Stimulated activated CD4-positive, alpha-beta T cell treated with anti-CD3 and anti-CD28 coated beads, TNF-alpha, amount 100 ng/mL, for 24 hours (primary cell): ENCODE measurements at regions not wholly inside any gene's neighbourhood (a gene's known extent, or its start where the extent isn't known, plus 50 kb on each side); places are given as distances from the start of the nearest gene placed in this dataset.
"Not testable (repeated sequence)": the region's sequence is repeated elsewhere in the genome, so short reads cannot be mapped to it uniquely, and the experiment has no call there.

ENCODE experiments used
- DNase-seq, 3 experiments: peaks; one replicate each; pipeline ENCODE4 v3.0.0-alpha.2; 2020; ENCODE audit warnings: low read depth in 3 of 3

DNA sequence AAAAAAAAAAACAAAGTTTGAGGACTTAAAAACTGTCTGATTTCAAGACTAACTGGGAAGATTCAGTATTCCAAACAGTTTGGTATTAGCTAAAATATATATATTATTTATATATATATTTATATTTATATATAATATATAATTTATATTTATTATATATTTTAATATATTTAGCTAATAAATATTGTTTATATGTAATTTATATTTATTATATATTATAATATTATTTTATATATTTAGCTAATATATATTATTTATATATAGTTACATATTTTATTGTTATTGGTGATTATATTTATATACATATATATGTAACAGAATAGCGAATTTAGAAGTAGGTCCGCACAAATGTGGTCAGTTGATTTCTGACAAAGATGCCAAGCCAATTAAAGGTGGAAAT lies 480.2 kb upstream of the C1orf87 start:
- no peak for DNase-seq

DNA sequence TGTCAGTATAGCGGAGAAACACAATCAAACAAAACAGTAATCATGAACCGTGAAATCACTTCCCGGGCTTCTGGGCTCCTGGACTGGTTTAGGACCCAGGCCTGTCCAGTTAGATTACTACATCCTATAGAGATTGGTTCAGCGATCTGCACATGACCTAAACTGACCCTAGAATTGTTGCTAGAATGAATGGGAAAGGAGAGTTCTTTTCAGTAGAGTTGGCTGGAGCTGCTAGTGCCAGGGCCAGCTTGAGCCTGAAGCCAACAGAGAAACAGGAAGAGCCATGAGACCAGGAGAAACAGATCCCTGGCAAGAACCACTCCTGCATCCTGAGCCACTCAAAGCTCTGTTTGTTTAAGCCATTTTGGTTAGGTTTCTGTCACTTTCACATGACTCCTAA lies 474.3 kb upstream of the C1orf87 start:
- no peak for DNase-seq

DNA sequence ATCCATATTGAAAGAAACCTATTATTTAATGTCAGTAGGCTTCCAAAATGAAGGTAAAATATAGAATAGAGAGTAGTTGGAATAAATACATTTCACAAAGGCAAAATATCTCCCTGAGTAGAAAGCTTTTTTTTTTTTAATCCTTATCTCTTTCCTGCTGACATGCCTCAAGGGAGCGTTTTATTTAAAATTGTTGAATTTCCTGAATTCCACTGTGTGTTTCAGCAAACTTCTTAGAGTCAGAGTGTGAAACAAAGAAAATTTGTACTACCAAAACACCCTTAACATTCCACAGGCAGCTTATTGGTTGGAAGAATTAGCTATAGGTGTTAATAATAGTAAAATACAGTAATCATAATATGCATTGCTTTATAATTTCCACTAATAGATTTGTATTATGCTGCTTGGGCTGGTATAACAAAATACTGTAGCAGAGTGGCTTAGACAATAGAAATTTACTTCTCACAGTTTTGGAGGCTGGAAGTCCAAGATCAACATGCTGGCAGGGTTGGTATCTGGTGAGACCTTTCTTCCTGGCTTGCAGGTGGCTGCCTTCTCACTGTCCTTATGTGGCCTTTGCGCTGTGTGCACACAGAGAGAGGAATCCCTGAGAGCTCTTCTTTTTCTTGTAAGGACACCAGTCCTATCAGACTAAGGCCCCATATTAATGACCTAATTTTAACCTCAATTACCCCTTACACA lies 468.4 kb upstream of the C1orf87 start:
- DNase-seq = no peak

DNA sequence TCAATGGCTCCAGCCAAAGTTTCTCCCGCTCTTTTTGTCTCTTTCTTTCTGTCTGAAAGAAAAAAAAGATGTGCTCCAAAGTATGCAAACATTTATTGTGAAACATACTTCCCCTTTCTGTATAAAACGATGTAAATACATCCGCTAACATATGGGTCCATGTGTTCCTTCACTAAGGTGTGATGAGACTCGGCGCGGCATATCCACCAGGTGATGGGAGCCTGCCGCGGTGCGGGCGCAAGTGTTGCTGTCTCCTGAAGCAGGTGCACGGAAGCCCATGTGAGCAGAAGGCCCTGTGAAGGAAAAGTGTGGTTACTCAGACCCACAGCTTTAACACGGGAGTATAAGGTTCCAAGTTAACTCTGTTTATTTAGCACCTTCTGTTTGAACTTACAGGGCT lies 466.6 kb upstream of the C1orf87 start:
- DNase-seq = no peak

DNA sequence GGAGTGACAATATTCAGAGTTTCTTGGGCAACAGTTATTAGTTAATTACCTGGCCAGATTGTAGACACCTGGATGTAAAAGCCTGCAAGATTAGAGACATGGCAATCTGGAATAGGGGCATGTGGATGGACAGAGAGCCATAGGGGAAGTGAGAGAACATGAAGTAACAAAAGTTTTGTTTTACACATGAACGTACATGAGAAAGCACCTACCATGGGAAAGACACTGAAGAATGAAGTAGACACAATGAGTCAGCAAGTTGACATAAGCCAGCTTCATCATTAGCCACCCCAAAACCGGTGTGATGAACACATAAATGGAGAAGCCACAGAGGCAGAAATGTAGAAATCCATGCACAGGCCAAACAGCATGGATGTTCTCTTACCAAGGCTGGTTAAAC lies 462.1 kb upstream of the C1orf87 start:
- no peak for DNase-seq

DNA sequence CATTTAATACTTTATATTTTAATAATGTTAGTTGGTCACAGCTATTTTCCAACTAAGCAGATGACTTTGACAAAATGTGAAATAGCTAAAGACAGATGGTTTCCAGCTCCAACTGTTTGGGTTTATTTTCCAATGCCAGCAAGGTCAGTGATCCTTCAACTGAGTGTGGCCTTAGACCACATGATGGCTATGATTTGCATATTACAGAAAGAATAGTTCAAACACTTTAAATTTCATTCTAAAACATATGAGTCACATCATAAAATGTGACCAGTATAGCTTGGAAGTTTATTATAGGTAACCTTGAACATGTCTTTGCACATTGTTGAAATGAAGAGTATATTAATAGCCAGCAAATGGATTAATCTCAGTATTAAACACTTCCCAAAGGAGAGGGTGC lies 454.0 kb upstream of the C1orf87 start:
- no peak for DNase-seq

DNA sequence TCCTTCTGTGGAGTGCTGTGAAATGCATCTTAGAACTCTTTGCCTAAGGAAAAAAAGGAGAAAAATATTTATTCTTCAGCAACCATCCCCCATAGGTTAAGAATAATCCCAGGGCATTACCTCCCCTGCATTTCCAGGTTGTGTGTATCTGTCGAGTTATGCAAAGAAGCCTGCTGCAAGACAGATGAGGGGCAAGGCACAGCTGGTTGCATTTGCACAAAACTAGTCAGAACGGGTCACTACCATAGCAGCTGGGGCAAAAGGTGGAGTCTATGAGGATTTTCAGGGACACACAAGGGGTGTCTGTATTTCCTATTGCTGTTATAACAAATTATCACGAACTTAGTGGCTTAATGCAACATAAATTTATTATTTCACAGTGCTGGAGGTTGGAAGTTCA lies 443.4 kb upstream of the C1orf87 start:
- DNase-seq = no peak

DNA sequence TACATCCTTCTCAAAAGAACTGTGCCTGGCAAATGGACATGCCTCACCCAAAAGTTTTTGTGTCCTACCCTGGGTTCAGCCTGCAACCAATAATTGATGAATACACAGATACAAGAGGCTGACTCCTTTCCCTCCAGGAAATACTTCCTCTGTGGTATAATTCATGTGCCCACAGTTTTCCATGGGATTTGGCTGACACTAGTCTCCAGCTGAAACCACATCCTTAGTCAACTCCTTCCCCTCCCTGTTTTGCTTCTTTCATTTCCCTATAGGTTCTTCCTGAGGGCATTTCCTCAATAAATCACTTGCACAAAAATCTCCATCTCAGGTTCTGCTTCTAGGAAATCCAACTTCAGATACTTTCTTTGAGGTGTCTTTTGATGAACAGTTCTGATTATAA lies 436.6 kb upstream of the C1orf87 start:
- DNase-seq = no peak

DNA sequence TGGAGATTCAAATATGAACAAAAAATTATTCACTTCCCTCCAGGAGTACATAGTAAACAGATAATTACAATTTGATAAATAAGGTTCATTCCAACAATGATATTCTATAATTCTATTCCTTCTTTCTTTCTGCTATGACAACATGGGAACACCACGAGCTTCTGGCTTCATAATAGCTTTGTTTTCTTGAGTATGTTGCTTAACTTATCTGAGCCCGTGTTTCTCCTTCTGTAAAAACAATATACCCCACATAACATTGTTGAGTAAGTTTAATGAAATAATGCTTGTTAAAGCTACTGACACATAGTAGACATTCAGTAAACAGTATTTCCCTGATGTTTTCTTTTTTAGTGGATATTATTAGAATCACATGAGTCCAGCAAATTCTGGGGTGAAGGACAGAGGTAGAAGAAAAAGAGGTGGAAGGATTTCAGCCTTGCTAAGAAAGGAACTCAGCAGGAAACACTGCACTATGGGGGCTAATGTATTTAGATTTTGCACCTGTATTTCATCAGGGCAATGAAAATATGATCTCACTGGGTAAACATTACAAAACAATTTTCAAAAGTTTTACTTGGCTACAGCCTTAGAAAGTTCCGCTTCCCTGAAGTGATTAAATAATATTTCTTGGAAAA lies 430.8 kb upstream of the C1orf87 start:
- DNase-seq = no peak

DNA sequence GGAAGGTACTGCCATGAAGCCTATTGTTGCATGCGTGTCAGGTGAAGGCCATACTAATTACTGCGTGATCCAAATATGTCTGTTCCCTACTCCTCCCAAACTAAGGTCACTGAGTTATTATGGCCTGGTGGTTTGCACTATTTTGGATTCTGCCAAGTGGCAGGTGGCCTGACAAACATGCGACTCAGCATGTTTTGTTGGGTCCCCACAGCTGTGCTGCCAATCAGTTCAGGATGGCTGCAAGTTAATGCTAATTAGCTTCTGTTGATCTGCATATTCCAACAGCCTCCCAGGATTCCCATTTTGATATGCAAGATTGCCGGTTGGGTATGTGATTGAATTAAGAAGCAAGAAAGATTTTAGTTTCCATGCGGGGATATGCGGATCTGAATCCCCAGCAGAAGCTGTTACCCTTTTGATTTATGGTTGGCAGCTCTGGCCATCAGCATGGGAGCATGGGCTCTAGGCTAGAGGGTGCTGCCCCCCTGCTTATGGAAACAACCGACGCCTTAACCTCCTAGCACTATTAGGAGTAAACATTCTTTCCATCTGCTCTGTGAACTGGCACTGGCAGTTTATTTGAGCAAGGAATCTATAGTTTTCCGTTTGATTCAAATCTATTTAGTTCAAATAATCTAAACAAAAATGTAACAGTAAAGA lies 429.8 kb upstream of the C1orf87 start:
- DNase-seq = no peak

DNA sequence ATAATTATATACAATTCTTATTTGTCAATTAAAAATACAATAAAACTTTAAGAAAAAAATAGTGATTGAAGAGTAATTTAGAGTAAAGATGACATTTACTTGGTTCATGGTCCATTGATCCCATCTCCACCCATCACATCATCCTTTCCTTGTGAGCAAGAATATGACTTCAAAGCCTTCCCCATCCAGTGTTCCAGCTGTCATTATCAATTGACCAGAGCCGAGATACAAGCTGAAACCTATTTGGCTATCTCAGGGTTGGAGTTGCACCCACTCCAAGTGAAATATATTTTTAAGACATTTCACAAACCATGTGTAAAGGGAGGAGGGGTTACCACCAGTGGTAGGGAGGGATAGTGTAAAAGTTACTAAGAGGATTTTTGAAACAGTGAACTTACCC lies 428.9 kb upstream of the C1orf87 start:
- no peak for DNase-seq

DNA sequence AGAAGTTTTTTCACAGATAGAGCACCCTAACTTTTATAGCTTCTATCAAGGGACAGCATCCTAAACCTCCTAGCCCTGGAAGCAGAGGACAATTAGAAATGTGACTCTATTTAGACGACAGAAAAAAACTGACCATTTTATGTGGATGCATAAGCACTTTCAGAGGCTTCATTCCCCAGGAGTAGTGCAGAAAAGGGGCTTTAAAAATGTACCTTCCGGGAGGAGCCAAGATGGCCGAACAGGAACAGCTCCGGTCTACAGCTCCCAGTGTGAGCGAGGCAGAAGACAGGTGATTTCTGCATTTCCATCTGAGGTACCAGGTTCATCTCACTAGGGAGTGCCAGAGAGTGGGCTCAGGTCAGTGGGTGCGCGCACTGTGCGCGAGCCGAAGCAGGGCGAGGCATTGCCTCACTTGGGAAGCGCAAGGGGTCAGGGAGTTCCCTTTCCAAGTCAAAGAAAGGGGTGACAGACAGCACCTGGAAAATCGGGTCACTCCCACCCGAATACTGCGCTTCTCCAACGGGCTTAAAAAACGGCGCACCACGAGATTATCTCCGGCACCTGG lies 416.4 kb upstream of the C1orf87 start:
- not testable (repeated sequence) for DNase-seq

DNA sequence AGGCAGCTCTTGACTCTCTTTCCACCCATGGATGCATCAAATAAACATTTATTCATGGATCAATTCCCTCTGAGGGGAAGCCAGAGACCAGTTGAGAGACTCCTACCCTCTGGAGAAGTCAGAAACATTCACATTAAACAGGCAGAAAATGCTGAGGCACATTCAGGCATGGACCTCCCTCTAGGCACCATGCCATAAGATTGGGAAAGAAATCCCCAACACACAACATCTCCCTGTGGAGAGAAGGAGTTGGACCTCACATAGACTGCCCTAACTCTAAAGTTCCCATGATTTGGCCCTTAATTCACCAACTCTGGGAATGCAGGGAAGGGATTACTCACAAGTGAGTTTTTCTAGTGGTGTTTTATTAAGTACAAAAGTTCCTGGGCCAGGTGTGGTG lies 415.3 kb upstream of the C1orf87 start:
- no peak for DNase-seq

DNA sequence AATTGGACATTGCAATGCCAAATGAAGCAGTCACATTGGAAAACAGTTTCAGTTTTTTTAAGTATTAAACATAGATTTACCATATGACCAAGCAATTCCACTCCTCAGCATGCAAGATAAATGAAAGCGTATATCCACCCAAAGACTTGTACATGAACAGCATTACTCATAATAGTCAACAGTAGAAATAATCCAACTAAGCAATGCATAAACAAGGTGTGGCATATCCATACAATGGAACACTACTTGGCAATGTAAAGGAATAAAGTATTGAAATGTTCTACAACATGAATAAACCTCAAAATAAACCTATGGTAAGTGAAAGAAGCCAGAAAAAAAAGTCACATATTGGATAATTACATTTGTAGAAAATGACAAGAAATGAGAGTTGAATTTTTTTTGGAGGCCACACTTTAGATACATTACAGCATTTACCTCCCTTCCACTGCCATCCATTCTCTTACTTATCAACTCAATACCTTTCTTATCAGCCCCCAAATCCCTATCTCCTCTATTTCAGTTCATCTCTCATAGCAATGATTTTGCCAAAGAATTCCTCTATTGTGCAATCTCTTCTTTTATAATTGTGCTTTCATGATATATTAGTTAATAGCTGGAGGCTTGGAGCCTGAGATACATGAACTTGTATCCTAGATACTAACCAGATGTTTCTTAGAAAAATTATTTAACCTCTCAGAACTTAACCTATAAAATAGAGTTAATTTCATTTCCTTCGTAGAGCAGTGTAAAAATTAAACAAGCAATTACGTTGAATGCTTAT lies 414.2 kb upstream of the C1orf87 start:
- DNase-seq = no peak

DNA sequence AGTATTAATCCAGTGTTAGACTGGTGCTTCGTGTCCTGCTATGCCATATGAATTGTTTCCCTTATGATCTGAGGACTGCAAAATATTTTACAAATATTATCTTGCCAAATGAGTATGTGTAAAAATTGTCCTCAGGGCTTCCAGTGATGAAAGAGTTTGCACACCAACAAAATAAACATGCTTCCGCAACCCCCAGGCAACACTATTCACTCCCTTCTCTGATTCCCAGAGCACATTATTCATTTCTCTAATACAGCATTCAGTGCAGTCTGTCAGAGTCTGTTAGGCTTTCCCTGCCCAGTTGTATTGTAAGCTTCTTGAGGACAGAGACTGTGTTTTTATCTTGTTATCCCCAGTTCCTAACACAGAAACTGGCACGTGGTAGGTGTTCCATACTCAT lies 409.9 kb upstream of the C1orf87 start:
- no peak for DNase-seq

DNA sequence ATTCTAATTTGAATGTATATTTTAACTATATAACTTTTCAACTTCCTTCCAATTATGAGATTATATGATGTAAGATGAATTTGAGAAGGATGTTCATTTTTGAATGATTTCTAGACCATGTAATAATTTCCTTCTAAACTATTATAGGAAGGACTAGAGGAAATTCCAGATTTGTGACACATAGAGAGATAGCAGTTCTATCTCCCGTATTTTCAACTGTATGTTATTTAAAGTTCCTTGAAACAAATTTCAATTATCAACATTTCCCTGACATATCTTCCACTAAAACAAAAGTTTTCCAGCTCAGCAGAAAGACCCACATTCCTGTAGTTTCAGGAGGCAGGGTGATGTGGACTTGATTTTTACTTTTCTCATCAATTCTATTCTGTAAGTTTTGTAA lies 396.7 kb upstream of the C1orf87 start:
- DNase-seq = no peak

DNA sequence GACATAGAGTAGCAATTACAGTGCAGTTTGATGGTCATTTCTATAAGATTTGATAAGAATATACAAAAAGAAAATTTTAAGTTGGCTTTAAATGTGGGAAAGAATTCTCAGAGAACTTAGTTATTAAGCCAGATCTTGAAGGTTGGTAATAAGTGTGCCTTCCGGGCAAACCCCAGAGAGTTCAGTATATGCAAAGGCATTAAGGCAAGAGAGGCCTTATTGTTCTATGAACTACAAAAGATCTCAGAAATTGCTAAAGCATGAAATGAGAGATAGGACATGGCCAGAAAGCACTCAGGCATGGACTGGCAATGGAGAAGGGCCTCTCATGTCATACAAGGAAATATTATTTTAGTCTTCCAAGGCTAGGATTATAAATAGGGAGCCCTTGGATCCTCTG lies 390.2 kb upstream of the C1orf87 start:
- DNase-seq = no peak

DNA sequence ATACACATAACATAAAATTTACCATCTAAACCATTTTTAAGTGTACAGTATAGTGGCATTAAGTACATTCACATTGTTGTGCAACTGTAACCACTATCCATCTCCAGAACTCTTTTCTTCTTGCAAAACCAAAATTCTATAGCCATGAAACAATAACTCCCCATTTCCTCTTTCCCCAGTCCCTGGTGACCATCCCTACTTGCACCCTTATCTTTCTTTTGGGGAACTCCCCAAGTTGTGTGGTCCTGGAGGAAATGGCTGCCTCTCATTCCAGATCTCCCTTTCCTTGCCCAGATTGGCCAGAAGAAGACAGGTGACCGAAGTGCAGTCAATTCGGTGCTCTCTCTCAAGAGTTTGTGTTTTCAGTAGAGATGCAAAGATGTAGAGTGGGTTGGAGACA lies 389.6 kb upstream of the C1orf87 start:
- DNase-seq = no peak

DNA sequence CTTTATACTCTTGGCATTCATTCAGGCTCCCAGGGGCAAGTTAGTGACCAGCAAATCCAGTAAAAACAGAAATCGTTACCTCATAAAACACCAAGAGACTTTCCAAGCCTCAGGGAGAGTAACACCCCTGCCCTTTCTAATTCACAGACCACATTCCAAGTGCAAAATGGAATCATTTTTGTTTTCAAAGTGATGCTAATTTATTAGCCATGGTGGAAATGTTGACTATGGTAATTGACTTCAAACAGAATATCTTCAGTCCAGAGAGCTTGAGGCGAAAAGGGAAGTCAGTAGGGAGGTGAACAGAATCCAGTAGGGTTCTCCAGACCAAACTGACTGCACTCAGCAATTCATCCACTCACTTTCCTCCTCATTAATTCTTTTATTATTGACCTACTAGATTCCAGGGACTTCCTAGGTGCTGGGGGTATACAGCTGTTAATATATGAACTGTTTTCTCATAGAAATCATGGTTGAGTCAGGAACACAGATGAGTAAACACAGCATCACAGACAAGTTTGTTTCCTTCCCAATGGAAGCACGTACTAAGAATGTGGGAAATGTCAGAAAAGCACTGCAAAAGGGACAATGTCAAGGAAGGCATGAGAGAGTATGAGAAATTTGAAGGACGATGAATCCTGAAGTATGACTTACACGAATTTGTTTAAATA lies 388.5 kb upstream of the C1orf87 start:
- DNase-seq = no peak

DNA sequence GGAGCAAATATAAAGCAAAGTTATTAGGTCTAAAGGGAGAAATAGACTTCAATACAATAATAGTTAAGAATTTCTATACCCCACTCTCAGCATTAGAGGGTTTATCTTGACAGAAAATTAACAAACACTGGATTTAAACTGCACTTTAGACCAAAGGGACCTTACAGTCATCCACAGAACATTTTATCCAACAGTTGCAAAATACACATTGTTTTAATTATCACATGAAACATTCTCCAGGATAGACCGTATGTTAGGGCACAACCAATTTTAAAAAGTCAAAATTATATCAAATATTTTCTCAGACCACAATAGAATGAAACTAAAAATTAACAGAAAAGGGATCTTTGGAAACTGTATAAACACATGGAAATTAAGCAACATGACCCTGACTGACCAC lies 384.5 kb upstream of the C1orf87 start:
- DNase-seq = no peak

DNA sequence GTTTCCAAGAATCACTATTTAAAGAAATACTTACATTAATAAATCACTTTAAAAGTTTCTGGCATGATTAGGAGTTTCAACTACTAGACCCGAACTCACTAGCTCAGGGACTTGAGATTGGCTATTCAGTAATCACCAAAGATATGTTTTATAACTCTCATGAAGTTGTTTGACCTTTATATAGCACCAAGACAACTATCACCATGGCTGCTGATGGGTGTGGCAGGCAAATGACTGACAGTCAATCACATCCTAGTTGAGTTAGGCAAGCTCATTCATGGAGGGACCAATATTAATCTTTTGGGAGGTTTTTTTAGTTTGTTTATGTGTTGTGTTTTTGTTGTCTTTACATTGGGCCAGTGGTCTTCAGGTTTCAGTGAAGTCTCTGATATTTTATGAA lies 376.3 kb upstream of the C1orf87 start:
- DNase-seq = no peak

DNA sequence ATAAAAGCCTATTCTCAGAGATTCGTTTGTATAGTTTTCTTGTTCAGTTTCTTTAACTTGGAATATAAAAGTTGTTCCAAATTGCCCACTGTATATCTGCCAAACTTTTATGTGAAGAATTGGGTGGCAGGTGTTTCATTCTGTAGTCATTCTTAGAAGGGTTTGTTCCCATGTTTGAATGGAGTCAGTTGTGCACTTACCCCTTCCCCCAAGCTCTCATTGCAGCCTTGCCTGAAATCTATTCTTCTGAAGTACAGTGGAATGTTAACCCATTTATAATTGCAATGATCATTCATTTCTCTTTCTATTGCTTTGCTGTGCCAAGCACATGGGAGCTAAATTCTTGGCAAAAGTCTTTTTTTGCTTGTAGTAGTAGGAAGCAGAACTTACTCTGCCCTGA lies 375.3 kb upstream of the C1orf87 start:
- no peak for DNase-seq
